HepG2 (cell line): ENCODE measurements at regions not wholly inside any gene's neighbourhood (a gene's known extent, or its start where the extent isn't known, plus 50 kb on each side); places are given as distances from the start of the nearest gene placed in this dataset.

Experiments used
- ASH2L ChIP-seq: fragments of 300-600, 200-600 bp; sonication (generic); IDR thresholded peaks from 2 replicates; pipeline ENCODE4 v1.7.0; 2017; ENCODE audit warnings: low read depth, mild to moderate bottlenecking, moderate library complexity, mixed read lengths, low read length; ENCODE audit not compliant: insufficient read length
- CC2D1A ChIP-seq: sonication (generic); formaldehyde crosslinking; IDR thresholded peaks from 2 replicates; pipeline ENCODE4 v1.8.1; 2023; ENCODE audit warnings: mild to moderate bottlenecking, missing genetic modification reagents
- EZH2 ChIP-seq: conservative IDR thresholded peaks from 2 replicates; pipeline ENCODE4 v1.6.1; 2012; ENCODE audit warnings: mild to moderate bottlenecking, low read depth, low read length, moderate library complexity
- GABPA ChIP-seq, 2 experiments: IDR thresholded peaks; 2 replicates each; pipeline ENCODE4 v1.6.1; 2011 to 2016; ENCODE audit warnings: low read depth in 2 of 2, low read length in 1 of 2, missing biosample characterization in 1 of 2, missing genetic modification characterization in 1 of 2
- KAT7 ChIP-seq: IDR thresholded peaks from 2 replicates; pipeline ENCODE4 v1.6.1; 2018; ENCODE audit warnings: borderline replicate concordance, missing compliant biosample characterization
- MEIS1 ChIP-seq: sonication (generic); formaldehyde crosslinking; IDR thresholded peaks from 2 replicates; pipeline ENCODE4 v1.9.0; 2021; ENCODE audit warnings: mild to moderate bottlenecking, missing genetic modification reagents, moderate library complexity, borderline replicate concordance
- NR2F2 ChIP-seq: IDR thresholded peaks from 2 replicates; pipeline ENCODE4 v1.6.1; 2012; ENCODE audit warnings: low read depth, inconsistent platforms, borderline replicate concordance
- POLR2AphosphoS5 ChIP-seq: IDR thresholded peaks from 2 replicates; pipeline ENCODE4 v1.6.1; 2012; ENCODE audit warnings: low read depth, low read length
- STAT6 ChIP-seq: sonication (generic); formaldehyde crosslinking; IDR thresholded peaks from 2 replicates; pipeline ENCODE4 v1.4.0; 2020; ENCODE audit warnings: missing genetic modification reagents, mild to moderate bottlenecking, borderline replicate concordance
- ZFX ChIP-seq: sonication (generic); formaldehyde crosslinking; IDR thresholded peaks from 2 replicates; pipeline ENCODE4 v1.4.0; 2020; ENCODE audit warnings: mild to moderate bottlenecking, low read depth, missing genetic modification reagents, moderate library complexity
- ZNF552 ChIP-seq: sonication (generic); formaldehyde crosslinking; IDR thresholded peaks from 2 replicates; pipeline ENCODE4 v1.9.0; 2022; ENCODE audit warnings: missing genetic modification reagents, mild to moderate bottlenecking, borderline replicate concordance
- TF ChIP-seq, protein P1 (sequence below): sonication (generic); formaldehyde crosslinking; IDR thresholded peaks from 2 replicates; pipeline ENCODE4 v1.5.0; 2020; ENCODE audit warnings: missing genetic modification reagents, mild to moderate bottlenecking, borderline replicate concordance
- TF ChIP-seq, protein P2 (sequence below), 2 experiments: sonication (generic) in 1 of 2; formaldehyde crosslinking in 1 of 2; IDR thresholded peaks; 2 replicates each; pipeline versions ENCODE4 v1.4.0 to v1.6.1; 2018 to 2020; ENCODE audit warnings: missing genetic modification reagents in 2 of 2, borderline replicate concordance in 1 of 2, low read depth in 1 of 2, mild to moderate bottlenecking in 1 of 2, missing biosample characterization in 1 of 2
- TF ChIP-seq, protein P3 (sequence below): sonication (generic); formaldehyde crosslinking; IDR thresholded peaks from 2 replicates; pipeline ENCODE4 v1.5.0; 2020; ENCODE audit warnings: mild to moderate bottlenecking, missing genetic modification reagents, moderate library complexity

GRCh38 chr3:145849115-145849514 is 311.9 kb downstream of the PLOD2 start:
- TF ChIP-seq, protein P1, sequence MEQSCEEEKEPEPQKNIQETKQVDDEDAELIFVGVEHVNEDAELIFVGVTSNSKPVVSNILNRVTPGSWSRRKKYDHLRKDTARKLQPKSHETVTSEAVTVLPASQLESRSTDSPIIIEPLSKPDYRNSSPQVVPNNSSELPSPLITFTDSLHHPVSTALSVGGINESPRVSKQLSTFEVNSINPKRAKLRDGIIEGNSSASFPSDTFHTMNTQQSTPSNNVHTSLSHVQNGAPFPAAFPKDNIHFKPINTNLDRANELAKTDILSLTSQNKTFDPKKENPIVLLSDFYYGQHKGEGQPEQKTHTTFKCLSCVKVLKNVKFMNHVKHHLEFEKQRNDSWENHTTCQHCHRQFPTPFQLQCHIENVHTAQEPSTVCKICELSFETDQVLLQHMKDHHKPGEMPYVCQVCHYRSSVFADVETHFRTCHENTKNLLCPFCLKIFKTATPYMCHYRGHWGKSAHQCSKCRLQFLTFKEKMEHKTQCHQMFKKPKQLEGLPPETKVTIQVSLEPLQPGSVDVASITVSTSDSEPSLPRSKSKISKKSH = no peak
- TF ChIP-seq STAT6 (CRISPR knock-in tag) = no peak
- no peak for TF ChIP-seq POLR2AphosphoS5
- no peak for TF ChIP-seq ASH2L
- TF ChIP-seq CC2D1A (CRISPR knock-in tag) = no peak
- TF ChIP-seq GABPA (IDR thresholded peaks at IDR 0.05; ENCODE audit: low read depth, low read length) = no peak
- TF ChIP-seq GABPA (CRISPR knock-in tag; IDR thresholded peaks at IDR 0.05; ENCODE audit: low read depth) = no peak
- TF ChIP-seq NR2F2 = no peak
- no peak for TF ChIP-seq MEIS1 (CRISPR knock-in tag)
- TF ChIP-seq, protein P2, sequence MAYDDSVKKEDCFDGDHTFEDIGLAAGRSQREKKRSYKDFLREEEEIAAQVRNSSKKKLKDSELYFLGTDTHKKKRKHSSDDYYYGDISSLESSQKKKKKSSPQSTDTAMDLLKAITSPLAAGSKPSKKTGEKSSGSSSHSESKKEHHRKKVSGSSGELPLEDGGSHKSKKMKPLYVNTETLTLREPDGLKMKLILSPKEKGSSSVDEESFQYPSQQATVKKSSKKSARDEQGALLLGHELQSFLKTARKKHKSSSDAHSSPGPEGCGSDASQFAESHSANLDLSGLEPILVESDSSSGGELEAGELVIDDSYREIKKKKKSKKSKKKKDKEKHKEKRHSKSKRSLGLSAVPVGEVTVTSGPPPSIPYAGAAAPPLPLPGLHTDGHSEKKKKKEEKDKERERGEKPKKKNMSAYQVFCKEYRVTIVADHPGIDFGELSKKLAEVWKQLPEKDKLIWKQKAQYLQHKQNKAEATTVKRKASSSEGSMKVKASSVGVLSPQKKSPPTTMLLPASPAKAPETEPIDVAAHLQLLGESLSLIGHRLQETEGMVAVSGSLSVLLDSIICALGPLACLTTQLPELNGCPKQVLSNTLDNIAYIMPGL (CRISPR knock-in tag; IDR thresholded peaks at IDR 0.05; ENCODE audit: borderline replicate concordance in 1 of 2, low read depth in 1 of 2) = no peak
- TF ChIP-seq, protein P3, sequence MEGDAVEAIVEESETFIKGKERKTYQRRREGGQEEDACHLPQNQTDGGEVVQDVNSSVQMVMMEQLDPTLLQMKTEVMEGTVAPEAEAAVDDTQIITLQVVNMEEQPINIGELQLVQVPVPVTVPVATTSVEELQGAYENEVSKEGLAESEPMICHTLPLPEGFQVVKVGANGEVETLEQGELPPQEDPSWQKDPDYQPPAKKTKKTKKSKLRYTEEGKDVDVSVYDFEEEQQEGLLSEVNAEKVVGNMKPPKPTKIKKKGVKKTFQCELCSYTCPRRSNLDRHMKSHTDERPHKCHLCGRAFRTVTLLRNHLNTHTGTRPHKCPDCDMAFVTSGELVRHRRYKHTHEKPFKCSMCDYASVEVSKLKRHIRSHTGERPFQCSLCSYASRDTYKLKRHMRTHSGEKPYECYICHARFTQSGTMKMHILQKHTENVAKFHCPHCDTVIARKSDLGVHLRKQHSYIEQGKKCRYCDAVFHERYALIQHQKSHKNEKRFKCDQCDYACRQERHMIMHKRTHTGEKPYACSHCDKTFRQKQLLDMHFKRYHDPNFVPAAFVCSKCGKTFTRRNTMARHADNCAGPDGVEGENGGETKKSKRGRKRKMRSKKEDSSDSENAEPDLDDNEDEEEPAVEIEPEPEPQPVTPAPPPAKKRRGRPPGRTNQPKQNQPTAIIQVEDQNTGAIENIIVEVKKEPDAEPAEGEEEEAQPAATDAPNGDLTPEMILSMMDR (CRISPR knock-in tag) = no peak
- TF ChIP-seq KAT7 = no peak
- TF ChIP-seq ZNF552 (CRISPR knock-in tag) = no peak
- TF ChIP-seq ZFX (CRISPR knock-in tag) = no peak
- TF ChIP-seq EZH2 = no peak
